ENCODE measurements at regions not wholly inside any gene's neighbourhood (a gene's known extent, or its start where the extent isn't known, plus 50 kb on each side); places are given as distances from the start of the nearest gene placed in this dataset.

DNA sequence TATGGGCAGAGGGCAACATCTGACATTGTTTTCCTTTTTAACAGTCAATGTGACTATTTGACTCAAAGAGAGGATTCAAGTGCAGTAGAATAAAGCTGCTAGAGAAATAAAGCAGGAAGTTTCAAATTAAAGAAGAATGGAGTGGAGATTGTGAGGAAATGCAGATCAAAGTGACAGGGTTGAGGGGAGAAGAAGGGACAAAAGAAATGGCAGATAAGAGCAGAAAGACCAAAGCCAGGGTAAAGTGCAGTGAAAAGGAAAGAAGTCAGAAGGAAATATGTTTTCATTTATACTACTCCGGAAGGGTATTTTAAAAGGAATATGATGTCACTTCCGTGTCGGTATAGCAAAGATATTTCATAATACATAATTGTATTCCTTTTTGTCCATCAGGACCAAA lies 297.5 kb upstream of the CRIM1 start:
- TF ChIP-seq, protein P1, sequence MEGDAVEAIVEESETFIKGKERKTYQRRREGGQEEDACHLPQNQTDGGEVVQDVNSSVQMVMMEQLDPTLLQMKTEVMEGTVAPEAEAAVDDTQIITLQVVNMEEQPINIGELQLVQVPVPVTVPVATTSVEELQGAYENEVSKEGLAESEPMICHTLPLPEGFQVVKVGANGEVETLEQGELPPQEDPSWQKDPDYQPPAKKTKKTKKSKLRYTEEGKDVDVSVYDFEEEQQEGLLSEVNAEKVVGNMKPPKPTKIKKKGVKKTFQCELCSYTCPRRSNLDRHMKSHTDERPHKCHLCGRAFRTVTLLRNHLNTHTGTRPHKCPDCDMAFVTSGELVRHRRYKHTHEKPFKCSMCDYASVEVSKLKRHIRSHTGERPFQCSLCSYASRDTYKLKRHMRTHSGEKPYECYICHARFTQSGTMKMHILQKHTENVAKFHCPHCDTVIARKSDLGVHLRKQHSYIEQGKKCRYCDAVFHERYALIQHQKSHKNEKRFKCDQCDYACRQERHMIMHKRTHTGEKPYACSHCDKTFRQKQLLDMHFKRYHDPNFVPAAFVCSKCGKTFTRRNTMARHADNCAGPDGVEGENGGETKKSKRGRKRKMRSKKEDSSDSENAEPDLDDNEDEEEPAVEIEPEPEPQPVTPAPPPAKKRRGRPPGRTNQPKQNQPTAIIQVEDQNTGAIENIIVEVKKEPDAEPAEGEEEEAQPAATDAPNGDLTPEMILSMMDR (IDR thresholded peaks at IDR 0.05; ENCODE audit: low read depth, low read length) = no peak
- TF ChIP-seq EZH2phosphoT487 (IDR thresholded peaks at IDR 0.05; ENCODE audit: low read depth) = no peak

Data from OCI-LY3 (cell line).